HG02642 (cell line): ENCODE measurements at regions not wholly inside any gene's neighbourhood (a gene's known extent, or its start where the extent isn't known, plus 50 kb on each side); places are given as distances from the start of the nearest gene placed in this dataset.

Experiments used
- ATAC-seq: cut with Tn5 transposase; IDR thresholded peaks from one replicate; pipeline ENCODE4 v1.9.1; 2021; ENCODE audit warnings: mild to moderate bottlenecking; ENCODE audit not compliant: unreplicated experiment, poor library complexity

GRCh38 chr18:43471873-43472272 is 194.6 kb upstream of the SYT4 start:
- ATAC-seq: no peak

- no peak for ATAC-seq
Measured at GRCh38 chr18:43481069-43481468, 203.8 kb upstream of the SYT4 start.

- ATAC-seq: no peak
Measured at GRCh38 chr18:43482136-43482535, 204.8 kb upstream of the SYT4 start.

GRCh38 chr18:43482600-43482999 is 205.3 kb upstream of the SYT4 start:
- no peak for ATAC-seq

- ATAC-seq: no peak
Measured at GRCh38 chr18:43484710-43485109, 207.4 kb upstream of the SYT4 start.

GRCh38 chr18:43485545-43485963 is 208.3 kb upstream of the SYT4 start:
- no peak for ATAC-seq

- ATAC-seq: no peak
Measured at GRCh38 chr18:43486462-43486861, 209.2 kb upstream of the SYT4 start.

GRCh38 chr18:43501099-43501498 is 223.8 kb upstream of the SYT4 start:
- no peak for ATAC-seq

- ATAC-seq: no peak
Measured at GRCh38 chr18:43506935-43507334, 229.6 kb upstream of the SYT4 start.

GRCh38 chr18:43507842-43508481 is 230.7 kb upstream of the SYT4 start:
- no peak for ATAC-seq

- no peak for ATAC-seq
Measured at GRCh38 chr18:43514747-43515146, 237.5 kb upstream of the SYT4 start.

- ATAC-seq: no peak
Measured at GRCh38 chr18:43515481-43515880, 238.2 kb upstream of the SYT4 start.

- no peak for ATAC-seq
Measured at GRCh38 chr18:43524260-43524659, 247.0 kb upstream of the SYT4 start.

GRCh38 chr18:43525169-43525568 is 247.9 kb upstream of the SYT4 start:
- no peak for ATAC-seq

- ATAC-seq: no peak
Measured at GRCh38 chr18:43526426-43527145, 249.3 kb upstream of the SYT4 start.

GRCh38 chr18:43531438-43531837 is 254.1 kb upstream of the SYT4 start:
- ATAC-seq: no peak

- no peak for ATAC-seq
Measured at GRCh38 chr18:43533371-43533770, 256.1 kb upstream of the SYT4 start.

GRCh38 chr18:43534511-43534910 is 257.2 kb upstream of the SYT4 start:
- no peak for ATAC-seq

GRCh38 chr18:43539862-43540261 is 262.6 kb upstream of the SYT4 start:
- ATAC-seq: no peak

GRCh38 chr18:43542016-43542415 is 264.7 kb upstream of the SYT4 start:
- ATAC-seq: no peak

- no peak for ATAC-seq
Measured at GRCh38 chr18:43543236-43543635, 265.9 kb upstream of the SYT4 start.

GRCh38 chr18:43547456-43547855 is 270.2 kb upstream of the SYT4 start:
- ATAC-seq: no peak
